ENCODE measurements at regions not wholly inside any gene's neighbourhood (a gene's known extent, or its start where the extent isn't known, plus 50 kb on each side); places are given as distances from the start of the nearest gene placed in this dataset.
"Not testable (repeated sequence)": the region's sequence is repeated elsewhere in the genome, so short reads cannot be mapped to it uniquely, and the experiment has no call there.

GRCh38 chr1:120276710-120277109 is 100.4 kb upstream of the SEC22B start:
- H3K9me3 ChIP-seq (ENCODE audit: control insufficient read depth, insufficient read depth, low read depth, low read length); H3K27ac ChIP-seq (ENCODE audit: extremely low read depth, low read depth, low read length); H3K36me3 ChIP-seq (ENCODE audit: control insufficient read depth in 2 of 2, insufficient read depth in 1 of 2, low read length in 2 of 2); POLR2A ChIA-PET; H3K4me3 ChIP-seq (ENCODE audit: low read depth, low read length); CTCF ChIA-PET; H3K4me1 ChIP-seq (ENCODE audit: control insufficient read depth, insufficient read depth, low read length): not testable (repeated sequence)

- H3K27ac ChIP-seq (ENCODE audit: extremely low read depth, low read depth, low read length); H3K4me1 ChIP-seq (ENCODE audit: control insufficient read depth, insufficient read depth, low read length); H3K36me3 ChIP-seq (ENCODE audit: control insufficient read depth in 2 of 2, insufficient read depth in 1 of 2, low read length in 2 of 2); H3K9me3 ChIP-seq (ENCODE audit: control insufficient read depth, insufficient read depth, low read depth, low read length); CTCF ChIA-PET; POLR2A ChIA-PET; H3K4me3 ChIP-seq (ENCODE audit: low read depth, low read length): not testable (repeated sequence)
Measured at GRCh38 chr1:120274438-120274837, 98.1 kb upstream of the SEC22B start.

GRCh38 chr1:120273363-120273762 is 97.0 kb upstream of the SEC22B start:
- H3K9me3 ChIP-seq (ENCODE audit: control insufficient read depth, insufficient read depth, low read depth, low read length); H3K36me3 ChIP-seq (ENCODE audit: control insufficient read depth in 2 of 2, insufficient read depth in 1 of 2, low read length in 2 of 2); POLR2A ChIA-PET; H3K4me1 ChIP-seq (ENCODE audit: control insufficient read depth, insufficient read depth, low read length); H3K4me3 ChIP-seq (ENCODE audit: low read depth, low read length); CTCF ChIA-PET; H3K27ac ChIP-seq (ENCODE audit: extremely low read depth, low read depth, low read length): not testable (repeated sequence)

GRCh38 chr1:120272242-120272641 is 95.9 kb upstream of the SEC22B start:
- POLR2A ChIA-PET; CTCF ChIA-PET; H3K4me3 ChIP-seq (ENCODE audit: low read depth, low read length): not testable (repeated sequence)

GRCh38 chr1:120271561-120272221 is 95.4 kb upstream of the SEC22B start:
- H3K9me3 ChIP-seq (ENCODE audit: control insufficient read depth, insufficient read depth, low read depth, low read length); POLR2A ChIA-PET; H3K27ac ChIP-seq (ENCODE audit: extremely low read depth, low read depth, low read length); CTCF ChIA-PET; H3K4me1 ChIP-seq (ENCODE audit: control insufficient read depth, insufficient read depth, low read length); H3K36me3 ChIP-seq (ENCODE audit: control insufficient read depth in 2 of 2, insufficient read depth in 1 of 2, low read length in 2 of 2); H3K4me3 ChIP-seq (ENCODE audit: low read depth, low read length): not testable (repeated sequence)

More at GRCh38 chr1:120272242-120272641, 95.9 kb upstream of the SEC22B start:
- not testable (repeated sequence) for H3K4me1 ChIP-seq (ENCODE audit: control insufficient read depth, insufficient read depth, low read length); H3K27ac ChIP-seq (ENCODE audit: extremely low read depth, low read depth, low read length); H3K36me3 ChIP-seq (ENCODE audit: control insufficient read depth in 2 of 2, insufficient read depth in 1 of 2, low read length in 2 of 2); H3K9me3 ChIP-seq (ENCODE audit: control insufficient read depth, insufficient read depth, low read depth, low read length)

GRCh38 chr1:120267894-120268551 is 91.7 kb upstream of the SEC22B start:
- POLR2A ChIA-PET; H3K36me3 ChIP-seq (ENCODE audit: control insufficient read depth in 2 of 2, insufficient read depth in 1 of 2, low read length in 2 of 2); H3K27ac ChIP-seq (ENCODE audit: extremely low read depth, low read depth, low read length); H3K4me3 ChIP-seq (ENCODE audit: low read depth, low read length); CTCF ChIA-PET; H3K4me1 ChIP-seq (ENCODE audit: control insufficient read depth, insufficient read depth, low read length); H3K9me3 ChIP-seq (ENCODE audit: control insufficient read depth, insufficient read depth, low read depth, low read length): not testable (repeated sequence)

- H3K4me1 ChIP-seq (ENCODE audit: control insufficient read depth, insufficient read depth, low read length); H3K9me3 ChIP-seq (ENCODE audit: control insufficient read depth, insufficient read depth, low read depth, low read length); H3K4me3 ChIP-seq (ENCODE audit: low read depth, low read length); CTCF ChIA-PET; H3K27ac ChIP-seq (ENCODE audit: extremely low read depth, low read depth, low read length); H3K36me3 ChIP-seq (ENCODE audit: control insufficient read depth in 2 of 2, insufficient read depth in 1 of 2, low read length in 2 of 2); POLR2A ChIA-PET: not testable (repeated sequence)
Measured at GRCh38 chr1:120264564-120264963, 88.2 kb upstream of the SEC22B start.

GRCh38 chr1:120262791-120263751 is 86.8 kb upstream of the SEC22B start:
- H3K9me3 ChIP-seq (ENCODE audit: control insufficient read depth, insufficient read depth, low read depth, low read length); H3K4me1 ChIP-seq (ENCODE audit: control insufficient read depth, insufficient read depth, low read length); H3K27ac ChIP-seq (ENCODE audit: extremely low read depth, low read depth, low read length); POLR2A ChIA-PET; H3K36me3 ChIP-seq (ENCODE audit: control insufficient read depth in 2 of 2, insufficient read depth in 1 of 2, low read length in 2 of 2); H3K4me3 ChIP-seq (ENCODE audit: low read depth, low read length); CTCF ChIA-PET: not testable (repeated sequence)

GRCh38 chr1:120257778-120258105 is 81.4 kb upstream of the SEC22B start:
- H3K9me3 ChIP-seq (ENCODE audit: control insufficient read depth, insufficient read depth, low read depth, low read length); H3K36me3 ChIP-seq (ENCODE audit: control insufficient read depth in 2 of 2, insufficient read depth in 1 of 2, low read length in 2 of 2); H3K4me3 ChIP-seq (ENCODE audit: low read depth, low read length); POLR2A ChIA-PET; H3K27ac ChIP-seq (ENCODE audit: extremely low read depth, low read depth, low read length); H3K4me1 ChIP-seq (ENCODE audit: control insufficient read depth, insufficient read depth, low read length): not testable (repeated sequence)
- CTCF ChIA-PET, result interaction anchor here (0.6 kb wide), 1 partner anchor 538 kb away, joined by 3 read pairs; no protein-coding TSS in a partner anchor

- CTCF ChIA-PET; H3K4me1 ChIP-seq (ENCODE audit: control insufficient read depth, insufficient read depth, low read length); H3K27ac ChIP-seq (ENCODE audit: extremely low read depth, low read depth, low read length); H3K4me3 ChIP-seq (ENCODE audit: low read depth, low read length); H3K9me3 ChIP-seq (ENCODE audit: control insufficient read depth, insufficient read depth, low read depth, low read length); H3K36me3 ChIP-seq (ENCODE audit: control insufficient read depth in 2 of 2, insufficient read depth in 1 of 2, low read length in 2 of 2); POLR2A ChIA-PET: not testable (repeated sequence)
Measured at GRCh38 chr1:120257064-120257777, 80.9 kb upstream of the SEC22B start.
